Cardiac muscle cell (in vitro differentiated cells and primary cell): ENCODE measurements at regions not wholly inside any gene's neighbourhood (a gene's known extent, or its start where the extent isn't known, plus 50 kb on each side); places are given as distances from the start of the nearest gene placed in this dataset.
"Not testable (repeated sequence)": the region's sequence is repeated elsewhere in the genome, so short reads cannot be mapped to it uniquely, and the experiment has no call there.

ENCODE experiments used
- DNase-seq, 2 donors: peaks; one replicate each; pipeline versions ENCODE4 v3.0.0 to v3.0.0-alpha.2; 2010 to 2017; ENCODE audit warnings: low read depth in 1 of 2, low spot score in 1 of 2
- H3K27ac ChIP-seq: fragments of 200-600 bp; sonication (generic); 2 replicates; pipeline ENCODE4 v1.5.1; 2016
- H3K27me3 ChIP-seq: fragments of 200-600 bp; sonication (generic); 2 replicates; pipeline ENCODE4 v1.6.0; 2016; ENCODE audit warnings: control low read depth
- H3K36me3 ChIP-seq: fragments of 200-600 bp; sonication (generic); 2 replicates; pipeline ENCODE4 v1.5.1; 2016; ENCODE audit warnings: control low read depth
- H3K4me1 ChIP-seq: fragments of 200-600 bp; sonication (generic); 2 replicates; pipeline ENCODE4 v1.8.1; 2017; ENCODE audit warnings: low read depth, mild to moderate bottlenecking, mixed run types
- H3K4me3 ChIP-seq: fragments of 200-600 bp; sonication (generic); 2 replicates; pipeline ENCODE4 v1.5.1; 2016; ENCODE audit warnings: mild to moderate bottlenecking
- H3K9me3 ChIP-seq: fragments of 200-600 bp; sonication (generic); 2 replicates; pipeline ENCODE4 v1.5.1; 2017; ENCODE audit warnings: low read depth, mild to moderate bottlenecking, control low read depth
- CTCF ChIP-seq: IDR thresholded peaks from 2 replicates; pipeline ENCODE4 v1.5.1; 2012; ENCODE audit warnings: low read depth, mild to moderate bottlenecking, low read length

- no peak overlapping the region for H3K27ac ChIP-seq
- H3K4me1 ChIP-seq, result no peaks in the 10 kb centered on the region
- no peak for DNase-seq
- no peak for TF ChIP-seq CTCF
- H3K36me3 ChIP-seq, result no peaks in the 10 kb centered on the region
- H3K27me3 ChIP-seq, result no peaks in the 10 kb centered on the region
- no peaks in the 10 kb centered on the region for H3K9me3 ChIP-seq
- no peak overlapping the region for H3K4me3 ChIP-seq
Observed at GRCh38 chr1:8228253-8228652, 89.7 kb upstream of the SLC45A1 start.

GRCh38 chr1:8227674-8228073, 90.2 kb upstream of the SLC45A1 start:
- H3K27me3 ChIP-seq, DNase-seq, H3K27ac ChIP-seq: not testable (repeated sequence)

GRCh38 chr1:8226747-8227146, 91.2 kb upstream of the SLC45A1 start:
- H3K4me1 ChIP-seq, result no peaks in the 10 kb centered on the region
- no peak for DNase-seq
- no peaks in the 10 kb centered on the region for H3K9me3 ChIP-seq
- H3K4me3 ChIP-seq, result no peak overlapping the region
- no peaks in the 10 kb centered on the region for H3K36me3 ChIP-seq
- no peaks in the 10 kb centered on the region for H3K27me3 ChIP-seq
- TF ChIP-seq CTCF, result no peak
- no peak overlapping the region for H3K27ac ChIP-seq

More at GRCh38 chr1:8227674-8228073, 90.2 kb upstream of the SLC45A1 start:
- not testable (repeated sequence) for H3K4me3 ChIP-seq, H3K36me3 ChIP-seq, H3K4me1 ChIP-seq, H3K9me3 ChIP-seq

GRCh38 chr1:8226024-8226423, 91.9 kb upstream of the SLC45A1 start:
- DNase-seq, H3K27me3 ChIP-seq, H3K4me1 ChIP-seq, H3K36me3 ChIP-seq, H3K9me3 ChIP-seq, H3K4me3 ChIP-seq, H3K27ac ChIP-seq: not testable (repeated sequence)

- H3K4me3 ChIP-seq, result no peak overlapping the region
- DNase-seq, result no peak
- no peak overlapping the region for H3K27ac ChIP-seq
- no peak for TF ChIP-seq CTCF
- H3K4me1 ChIP-seq, result no peaks in the 10 kb centered on the region
- H3K9me3 ChIP-seq, result no peaks in the 10 kb centered on the region
- H3K36me3 ChIP-seq, result no peaks in the 10 kb centered on the region
- H3K27me3 ChIP-seq, result no peaks in the 10 kb centered on the region
Observed at GRCh38 chr1:8223526-8223925, 94.4 kb upstream of the SLC45A1 start.

GRCh38 chr1:8222789-8223188, 95.1 kb upstream of the SLC45A1 start:
- Histone ChIP-seq H3K9me3 (no peaks in the 10 kb centered on the region), H3K36me3 (no peaks in the 10 kb centered on the region), H3K4me1 (no peaks in the 10 kb centered on the region), H3K27ac (no peak overlapping the region), H3K4me3 (no peak overlapping the region), H3K27me3 (no peaks in the 10 kb centered on the region)
- no peak for DNase-seq
- no peak for TF ChIP-seq CTCF

- H3K9me3 ChIP-seq, result no peaks in the 10 kb centered on the region
- no peaks in the 10 kb centered on the region for H3K27me3 ChIP-seq
- no peak overlapping the region for H3K27ac ChIP-seq
- peaks cover 3% of the 10 kb centered on the region for H3K4me1 ChIP-seq
- no peak for DNase-seq
- no peak for TF ChIP-seq CTCF
- H3K4me3 ChIP-seq, result no peak overlapping the region
- H3K36me3 ChIP-seq, result no peaks in the 10 kb centered on the region
Observed at GRCh38 chr1:8219530-8219929, 98.4 kb upstream of the SLC45A1 start.
